ENCODE measurements at regions not wholly inside any gene's neighbourhood (a gene's known extent, or its start where the extent isn't known, plus 50 kb on each side); places are given as distances from the start of the nearest gene placed in this dataset.

- ChIA-PET POLR2A (no interaction called here), CTCF (no interaction called here)
- H3K27me3 ChIP-seq (ENCODE audit: control insufficient read depth, insufficient read depth, low read length) = no peaks in the 10 kb centered on the region
- H3K36me3 ChIP-seq (ENCODE audit: control insufficient read depth, insufficient read depth, low read length) = no peaks in the 10 kb centered on the region
- no peak for DNase-seq (ENCODE audit: low read depth)
- TF ChIP-seq CTCF (IDR thresholded peaks at IDR 0.05; ENCODE audit: insufficient read depth, low read depth, low read length) = no peak
- H3K4me3 ChIP-seq (ENCODE audit: low read depth, low read length) = no peak overlapping the region
Measured at GRCh38 chr11:29124470-29124869, 892.4 kb downstream of the KCNA4 start.

- H3K36me3 ChIP-seq (ENCODE audit: control insufficient read depth, insufficient read depth, low read length) = no peaks in the 10 kb centered on the region
- no peaks in the 10 kb centered on the region for H3K27me3 ChIP-seq (ENCODE audit: control insufficient read depth, insufficient read depth, low read length)
- TF ChIP-seq CTCF (IDR thresholded peaks at IDR 0.05; ENCODE audit: insufficient read depth, low read depth, low read length) = no peak
- POLR2A ChIA-PET = interaction anchor here (1.0 kb wide), 1 partner anchor 284 kb away, joined by 3 read pairs; no protein-coding TSS in a partner anchor
- DNase-seq (ENCODE audit: low read depth) = peak; percentile 77
- no peak overlapping the region; the same call in 1 of the 2 replicates for H3K4me3 ChIP-seq (ENCODE audit: low read depth, low read length)
- CTCF ChIA-PET = interaction anchor here (0.6 to 1.4 kb wide), 5 partner anchors 8 to 1603 kb away, joined by 3 to 4 read pairs (median 3); no protein-coding TSS in a partner anchor
Measured at GRCh38 chr11:29119707-29120618, 896.9 kb downstream of the KCNA4 start.

DNA sequence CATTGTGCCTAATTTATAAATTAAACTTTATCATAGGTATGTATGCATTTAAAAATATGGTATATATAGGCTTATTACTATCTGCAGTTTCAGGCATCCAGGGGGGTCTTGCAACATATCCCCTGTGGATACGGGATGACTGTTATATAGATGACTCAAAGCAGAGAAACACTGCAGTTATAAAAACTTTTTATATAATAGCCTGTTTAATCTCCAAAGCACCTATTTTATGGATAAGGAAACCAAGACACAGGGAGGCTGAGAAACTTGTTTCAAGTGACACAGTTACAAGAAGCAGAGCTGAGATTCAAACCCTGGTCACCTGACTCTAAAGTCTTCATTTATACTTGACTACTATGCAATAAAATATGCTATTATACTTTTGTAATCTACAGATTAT lies 897.7 kb downstream of the KCNA4 start:
- Histone ChIP-seq H3K36me3 (ENCODE audit: control insufficient read depth, insufficient read depth, low read length) (no peaks in the 10 kb centered on the region), H3K4me3 (ENCODE audit: low read depth, low read length) (no peak overlapping the region), H3K27me3 (ENCODE audit: control insufficient read depth, insufficient read depth, low read length) (no peaks in the 10 kb centered on the region)
- ChIA-PET CTCF (interaction anchor here (0.6 to 1.4 kb wide), 4 partner anchors 9 to 1602 kb away, joined by 3 to 4 read pairs (median 3); no protein-coding TSS in a partner anchor), POLR2A (interaction anchor here (1.0 kb wide), 1 partner anchor 283 kb away, joined by 3 read pairs; no protein-coding TSS in a partner anchor)
- TF ChIP-seq CTCF (IDR thresholded peaks at IDR 0.05; ENCODE audit: insufficient read depth, low read depth, low read length) = no peak
- DNase-seq (ENCODE audit: low read depth) = no peak

GRCh38 chr11:29100967-29101366 lies 915.9 kb downstream of the KCNA4 start:
- no peak for TF ChIP-seq CTCF (IDR thresholded peaks at IDR 0.05; ENCODE audit: insufficient read depth, low read depth, low read length)
- ChIA-PET CTCF (no interaction called here), POLR2A (no interaction called here)

DNA sequence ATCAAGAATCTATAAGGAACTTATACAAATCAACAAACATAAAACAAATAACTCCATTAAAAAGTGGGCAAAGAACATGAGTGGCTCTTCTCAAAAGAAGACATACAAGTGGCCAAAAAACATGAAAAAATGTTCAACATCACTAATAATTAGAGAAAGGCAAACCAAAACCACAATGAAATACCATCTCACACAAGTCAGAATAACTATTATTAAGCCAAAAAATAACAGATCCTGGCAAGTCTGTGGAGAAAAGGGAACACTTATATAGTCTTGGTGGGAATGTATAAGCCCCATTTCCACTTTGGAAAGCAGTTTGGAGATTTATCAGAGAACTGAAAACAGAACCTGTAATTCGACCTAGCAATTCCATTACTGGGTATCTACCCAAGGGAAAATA lies 921.0 kb downstream of the KCNA4 start:
- no peaks in the 10 kb centered on the region for H3K27me3 ChIP-seq (ENCODE audit: control insufficient read depth, insufficient read depth, low read length)
- no peaks in the 10 kb centered on the region for H3K36me3 ChIP-seq (ENCODE audit: control insufficient read depth, insufficient read depth, low read length)
- no peak for TF ChIP-seq CTCF (IDR thresholded peaks at IDR 0.05; ENCODE audit: insufficient read depth, low read depth, low read length)
- CTCF ChIA-PET = no interaction called here
- POLR2A ChIA-PET = interaction anchor here (0.6 kb wide), 1 partner anchor 246 kb away, joined by 3 read pairs; no protein-coding TSS in a partner anchor
- H3K4me3 ChIP-seq (ENCODE audit: low read depth, low read length) = no peak overlapping the region
- no peak for DNase-seq (ENCODE audit: low read depth)

More at GRCh38 chr11:29100967-29101366, 915.9 kb downstream of the KCNA4 start:
- no peak overlapping the region for H3K4me3 ChIP-seq (ENCODE audit: low read depth, low read length)
- H3K27me3 ChIP-seq (ENCODE audit: control insufficient read depth, insufficient read depth, low read length) = no peaks in the 10 kb centered on the region
- no peaks in the 10 kb centered on the region for H3K36me3 ChIP-seq (ENCODE audit: control insufficient read depth, insufficient read depth, low read length)
- DNase-seq (ENCODE audit: low read depth) = no peak
